OCI-LY7 (cell line): ENCODE measurements at regions not wholly inside any gene's neighbourhood (a gene's known extent, or its start where the extent isn't known, plus 50 kb on each side); places are given as distances from the start of the nearest gene placed in this dataset.

Experiments
- CTCF ChIP-seq: fragments of 200-600 bp; sonication (generic); conservative IDR thresholded peaks from 2 replicates; pipeline ENCODE4 v1.5.1; 2014; ENCODE audit warnings: mild to moderate bottlenecking, antibody characterized with exemption, low read length, moderate library complexity, mixed read lengths
- EZH2phosphoT487 ChIP-seq: fragments of 200-600 bp; sonication (generic); IDR thresholded peaks from 2 replicates; pipeline ENCODE4 v1.6.1; 2018; ENCODE audit warnings: low read depth, borderline replicate concordance, mild to moderate bottlenecking, mixed run types, antibody characterized with exemption, low read length, moderate library complexity, mixed read lengths

DNA sequence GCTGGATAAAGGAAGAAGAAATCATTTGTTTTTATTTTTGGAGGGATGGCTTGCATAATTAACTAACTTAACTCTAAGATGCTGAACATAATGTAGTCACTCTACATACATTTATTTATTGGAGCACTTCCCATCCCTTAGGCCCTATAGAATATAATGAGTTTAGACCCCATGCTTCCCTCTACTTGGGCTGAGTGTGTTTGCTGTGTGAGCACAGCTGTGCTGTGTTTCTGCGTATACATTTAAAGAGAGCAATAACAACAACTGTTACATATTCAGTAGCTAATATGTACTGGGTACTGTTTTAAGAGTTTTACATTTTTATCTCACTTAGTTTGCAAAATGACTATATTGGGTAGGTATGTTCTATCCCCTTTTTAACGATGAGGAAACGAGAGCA, 736.6 kb upstream of the NRSN1 start:
- TF ChIP-seq CTCF (no peak), EZH2phosphoT487 (no peak)
